ENCODE measurements at regions not wholly inside any gene's neighbourhood (a gene's known extent, or its start where the extent isn't known, plus 50 kb on each side); places are given as distances from the start of the nearest gene placed in this dataset.
"Not testable (repeated sequence)": the region's sequence is repeated elsewhere in the genome, so short reads cannot be mapped to it uniquely, and the experiment has no call there.

GRCh38 chr13:66237411-66238062, 992.6 kb downstream of the PCDH9 start:
- H3K4me3 ChIP-seq: no peak overlapping the region
- intact Hi-C loops (cut with DNase I): no loop called here
- H3K27me3 ChIP-seq: no peaks in the 10 kb centered on the region
- WGBS, 2 donors: 66 to 73% methylated on average over 4 of the region's 4 CpGs
- H3K9me3 ChIP-seq: no peaks in the 10 kb centered on the region
- no peaks in the 10 kb centered on the region for H3K4me1 ChIP-seq
- H3K36me3 ChIP-seq: no peaks in the 10 kb centered on the region
- DNase-seq: no peak
- H3K27ac ChIP-seq: no peak overlapping the region
- no peak for TF ChIP-seq POLR2A (IDR thresholded peaks at IDR 0.05)
- TF ChIP-seq CTCF (IDR thresholded peaks at IDR 0.05): no peak

GRCh38 chr13:66234159-66234558, 996.0 kb downstream of the PCDH9 start:
- TF ChIP-seq POLR2A (IDR thresholded peaks at IDR 0.05) (no peak), CTCF (IDR thresholded peaks at IDR 0.05) (no peak)
- Histone ChIP-seq H3K27me3 (no peaks in the 10 kb centered on the region), H3K9me3 (no peaks in the 10 kb centered on the region), H3K36me3 (no peaks in the 10 kb centered on the region), H3K4me3 (no peak overlapping the region), H3K27ac (no peak overlapping the region), H3K4me1 (no peaks in the 10 kb centered on the region)
- intact Hi-C loops (cut with DNase I): no loop called here
- WGBS, 2 donors: 50% methylated on average over 1 of the region's 1 CpG; no CpG with 5 or more reads in 1 of the 2 donors
- no peak for DNase-seq

GRCh38 chr13:66231958-66232357, 998.2 kb downstream of the PCDH9 start:
- H3K9me3 ChIP-seq: not testable (repeated sequence)
- WGBS, 2 donors: 66 to 69% methylated on average over 4 to 6 of the region's 6 CpGs

GRCh38 chr13:66225072-66225471, 1005.1 kb downstream of the PCDH9 start:
- Histone ChIP-seq H3K9me3 (no peaks in the 10 kb centered on the region), H3K27ac (no peak overlapping the region), H3K4me3 (no peak overlapping the region), H3K27me3 (no peaks in the 10 kb centered on the region), H3K4me1 (no peaks in the 10 kb centered on the region), H3K36me3 (no peaks in the 10 kb centered on the region)
- intact Hi-C loops (cut with DNase I): no loop called here
- 55 to 59% methylated on average over 2 of the region's 2 CpGs for WGBS, 2 donors
- DNase-seq: no peak
- TF ChIP-seq CTCF (IDR thresholded peaks at IDR 0.05): no peak
- TF ChIP-seq POLR2A (IDR thresholded peaks at IDR 0.05): no peak

More at GRCh38 chr13:66231958-66232357, 998.2 kb downstream of the PCDH9 start:
- H3K27ac ChIP-seq; intact Hi-C loops (cut with DNase I); DNase-seq; H3K4me1 ChIP-seq; H3K4me3 ChIP-seq; H3K36me3 ChIP-seq; H3K27me3 ChIP-seq: not testable (repeated sequence)

GRCh38 chr13:66224663-66225062, 1005.5 kb downstream of the PCDH9 start:
- H3K27ac ChIP-seq: no peak overlapping the region
- intact Hi-C loops (cut with DNase I): no loop called here
- no peak for DNase-seq
- no peaks in the 10 kb centered on the region for H3K36me3 ChIP-seq
- no peak overlapping the region for H3K4me3 ChIP-seq
- H3K9me3 ChIP-seq: no peaks in the 10 kb centered on the region
- TF ChIP-seq POLR2A (IDR thresholded peaks at IDR 0.05) (no peak), CTCF (IDR thresholded peaks at IDR 0.05) (no peak)
- WGBS, 2 donors: 20 to 58% methylated on average over 2 of the region's 2 CpGs
- no peaks in the 10 kb centered on the region for H3K27me3 ChIP-seq
- H3K4me1 ChIP-seq: no peaks in the 10 kb centered on the region

GRCh38 chr13:66222926-66223325, 1007.2 kb downstream of the PCDH9 start:
- no peak for DNase-seq
- Histone ChIP-seq H3K4me1 (no peaks in the 10 kb centered on the region), H3K9me3 (no peaks in the 10 kb centered on the region), H3K27ac (no peak overlapping the region), H3K27me3 (no peaks in the 10 kb centered on the region), H3K36me3 (no peaks in the 10 kb centered on the region), H3K4me3 (no peak overlapping the region)
- intact Hi-C loops (cut with DNase I): no loop called here
- 53 to 67% methylated on average over 3 to 4 of the region's 4 CpGs for WGBS, 2 donors
- TF ChIP-seq POLR2A (IDR thresholded peaks at IDR 0.05): no peak
- TF ChIP-seq CTCF (IDR thresholded peaks at IDR 0.05): no peak
